Activated CD4-positive, alpha-beta T cell treated with anti-CD3 and anti-CD28 coated beads for 36 hours (primary cell): ENCODE measurements at regions not wholly inside any gene's neighbourhood (a gene's known extent, or its start where the extent isn't known, plus 50 kb on each side); places are given as distances from the start of the nearest gene placed in this dataset.

Experiments used
- ATAC-seq: fragments of 200-7000 bp; cut with Tn5 transposase; one replicate; pipeline ENCODE4 v1.10.0; 2021; ENCODE audit warnings: mild to moderate bottlenecking, moderate library complexity
- CTCF ChIA-PET: fragments of 350-600 bp; sonication (Branson Sonifier 250); formaldehyde crosslinking; loops from one replicate; lab custom pipeline; 2021; ENCODE audit warnings: antibody characterized with exemption; lab: Charles Lee
- POLR2A ChIA-PET: fragments of 350-600 bp; sonication (Branson Sonifier 250); formaldehyde crosslinking; loops from one replicate; lab custom pipeline; 2021; ENCODE audit warnings: antibody characterized with exemption, inconsistent platforms; lab: Charles Lee
- DNase-seq: peaks from one replicate; pipeline ENCODE4 v3.0.0-alpha.2; 2020
- H3K27ac Mint-ChIP-seq: one replicate; pipeline ENCODE4 v1.8.0; 2021; ENCODE audit warnings: mixed read lengths
- H3K27me3 Mint-ChIP-seq: one replicate; pipeline ENCODE4 v1.8.0; 2021; ENCODE audit warnings: mixed read lengths
- H3K36me3 Mint-ChIP-seq: one replicate; pipeline ENCODE4 v1.8.0; 2021; ENCODE audit warnings: low read depth, mixed read lengths
- H3K4me1 Mint-ChIP-seq: one replicate; pipeline ENCODE4 v1.8.0; 2021; ENCODE audit warnings: mixed read lengths
- H3K4me3 Mint-ChIP-seq: one replicate; pipeline ENCODE4 v1.8.0; 2021; ENCODE audit warnings: mild to moderate bottlenecking, moderate library complexity, mixed read lengths
- H3K9me3 Mint-ChIP-seq: one replicate; pipeline ENCODE4 v1.8.0; 2021; ENCODE audit warnings: low read depth, mixed read lengths
- intact Hi-C, 2 experiments: fragments of 100-400 bp; cut with DNase I in 1 of 2; cut with micrococcal nuclease in 1 of 2; formaldehyde crosslinking; loops; one replicate each; pipeline versions ENCODE4 v1.14.2 to v1.15.1; 2022 to 2024; cut with DNase I, micrococcal nuclease

- Mint-ChIP-seq H3K27ac (no peak overlapping the region), H3K9me3 (peaks cover 2% of the 10 kb centered on the region), H3K4me3 (no peak overlapping the region), H3K4me1 (no peaks in the 10 kb centered on the region), H3K27me3 (no peaks in the 10 kb centered on the region), H3K36me3 (no peaks in the 10 kb centered on the region)
- ATAC-seq (no peak), DNase-seq (no peak)
- ChIA-PET CTCF (no interaction called here), POLR2A (no interaction called here)
- intact Hi-C loops, result no loop called here
Measured at GRCh38 chr4:57553728-57554127, 443.5 kb upstream of the IGFBP7 start.

- H3K36me3 Mint-ChIP-seq, result no peaks in the 10 kb centered on the region
- POLR2A ChIA-PET, result no interaction called here
- CTCF ChIA-PET, result no interaction called here
- no peak overlapping the region for H3K4me3 Mint-ChIP-seq
- H3K9me3 Mint-ChIP-seq, result peaks cover 2% of the 10 kb centered on the region
- DNase-seq, result no peak
- H3K27ac Mint-ChIP-seq, result no peak overlapping the region
- no peaks in the 10 kb centered on the region for H3K27me3 Mint-ChIP-seq
- no peaks in the 10 kb centered on the region for H3K4me1 Mint-ChIP-seq
- intact Hi-C loops, result no loop called here
- ATAC-seq, result no peak
Measured at GRCh38 chr4:57550198-57550597, 440.0 kb upstream of the IGFBP7 start.

- no peak for DNase-seq
- no peaks in the 10 kb centered on the region for H3K9me3 Mint-ChIP-seq
- H3K27me3 Mint-ChIP-seq, result no peaks in the 10 kb centered on the region
- H3K27ac Mint-ChIP-seq, result no peak overlapping the region
- H3K4me3 Mint-ChIP-seq, result no peak overlapping the region
- no peak for ATAC-seq
- POLR2A ChIA-PET, result interaction anchor here (0.7 kb wide), 1 partner anchor 1286 kb away, joined by 3 read pairs; no protein-coding TSS in a partner anchor
- H3K4me1 Mint-ChIP-seq, result no peaks in the 10 kb centered on the region
- H3K36me3 Mint-ChIP-seq, result no peaks in the 10 kb centered on the region
- intact Hi-C loops, result no loop called here
- CTCF ChIA-PET, result no interaction called here
Measured at GRCh38 chr4:57548856-57549255, 438.7 kb upstream of the IGFBP7 start.

GRCh38 chr4:57544811-57545654 is 434.8 kb upstream of the IGFBP7 start:
- Mint-ChIP-seq H3K4me1 (no peaks in the 10 kb centered on the region), H3K4me3 (no peak overlapping the region), H3K9me3 (no peaks in the 10 kb centered on the region), H3K27me3 (no peaks in the 10 kb centered on the region), H3K36me3 (no peaks in the 10 kb centered on the region), H3K27ac (no peak overlapping the region)
- POLR2A ChIA-PET, result no interaction called here
- no peak for ATAC-seq
- CTCF ChIA-PET, result no interaction called here
- DNase-seq, result no peak
- intact Hi-C loops, result no loop called here

- POLR2A ChIA-PET, result no interaction called here
- Mint-ChIP-seq H3K36me3 (no peaks in the 10 kb centered on the region), H3K9me3 (peaks cover 2% of the 10 kb centered on the region), H3K27me3 (no peaks in the 10 kb centered on the region), H3K27ac (no peak overlapping the region), H3K4me3 (no peak overlapping the region), H3K4me1 (no peaks in the 10 kb centered on the region)
- CTCF ChIA-PET, result no interaction called here
- DNase-seq (no peak), ATAC-seq (no peak)
- intact Hi-C loops, result no loop called here
Measured at GRCh38 chr4:57504797-57505530, 394.8 kb upstream of the IGFBP7 start.

- no peak overlapping the region for H3K27ac Mint-ChIP-seq
- H3K9me3 Mint-ChIP-seq, result peaks cover 2% of the 10 kb centered on the region
- intact Hi-C loops, result no loop called here
- POLR2A ChIA-PET, result no interaction called here
- DNase-seq, result no peak
- ATAC-seq, result no peak
- no peaks in the 10 kb centered on the region for H3K4me1 Mint-ChIP-seq
- H3K4me3 Mint-ChIP-seq, result no peak overlapping the region
- CTCF ChIA-PET, result no interaction called here
- H3K36me3 Mint-ChIP-seq, result no peaks in the 10 kb centered on the region
- H3K27me3 Mint-ChIP-seq, result no peaks in the 10 kb centered on the region
Measured at GRCh38 chr4:57504139-57504538, 394.0 kb upstream of the IGFBP7 start.

- DNase-seq (no peak), ATAC-seq (no peak)
- H3K4me3 Mint-ChIP-seq, result no peak overlapping the region
- no peak overlapping the region for H3K27ac Mint-ChIP-seq
- no peaks in the 10 kb centered on the region for H3K27me3 Mint-ChIP-seq
- CTCF ChIA-PET, result no interaction called here
- intact Hi-C loops, result no loop called here
- H3K4me1 Mint-ChIP-seq, result no peaks in the 10 kb centered on the region
- H3K36me3 Mint-ChIP-seq, result no peaks in the 10 kb centered on the region
- peaks cover 2% of the 10 kb centered on the region for H3K9me3 Mint-ChIP-seq
- POLR2A ChIA-PET, result no interaction called here
Measured at GRCh38 chr4:57501720-57502119, 391.5 kb upstream of the IGFBP7 start.

- Mint-ChIP-seq H3K4me1 (no peaks in the 10 kb centered on the region), H3K4me3 (no peak overlapping the region), H3K9me3 (peaks cover 2% of the 10 kb centered on the region), H3K27ac (no peak overlapping the region), H3K36me3 (no peaks in the 10 kb centered on the region), H3K27me3 (no peaks in the 10 kb centered on the region)
- no peak for DNase-seq
- no peak for ATAC-seq
- intact Hi-C loops, result no loop called here
- CTCF ChIA-PET, result no interaction called here
- POLR2A ChIA-PET, result no interaction called here
Measured at GRCh38 chr4:57499786-57500185, 389.6 kb upstream of the IGFBP7 start.

GRCh38 chr4:57498251-57498650 is 388.1 kb upstream of the IGFBP7 start:
- CTCF ChIA-PET, result no interaction called here

GRCh38 chr4:57496697-57497471 is 386.7 kb upstream of the IGFBP7 start:
- CTCF ChIA-PET, result interaction anchor here (1.0 kb wide), 1 partner anchor 95 kb away, joined by 4 read pairs; no protein-coding TSS in a partner anchor
- no peaks in the 10 kb centered on the region for H3K27me3 Mint-ChIP-seq
- H3K27ac Mint-ChIP-seq, result no peak overlapping the region
- H3K4me3 Mint-ChIP-seq, result no peak overlapping the region
- peaks cover 4% of the 10 kb centered on the region for H3K9me3 Mint-ChIP-seq
- DNase-seq (no peak), ATAC-seq (no peak)
- H3K4me1 Mint-ChIP-seq, result no peaks in the 10 kb centered on the region
- intact Hi-C loops, result no loop called here
- POLR2A ChIA-PET, result no interaction called here
- no peaks in the 10 kb centered on the region for H3K36me3 Mint-ChIP-seq

More at GRCh38 chr4:57498251-57498650, 388.1 kb upstream of the IGFBP7 start:
- POLR2A ChIA-PET, result no interaction called here
- DNase-seq (no peak), ATAC-seq (no peak)
- intact Hi-C loops, result no loop called here
- Mint-ChIP-seq H3K4me1 (no peaks in the 10 kb centered on the region), H3K4me3 (no peak overlapping the region), H3K9me3 (peaks cover 2% of the 10 kb centered on the region), H3K36me3 (no peaks in the 10 kb centered on the region), H3K27ac (no peak overlapping the region), H3K27me3 (no peaks in the 10 kb centered on the region)

- ATAC-seq, result no peak
- H3K36me3 Mint-ChIP-seq, result no peaks in the 10 kb centered on the region
- ChIA-PET CTCF (no interaction called here), POLR2A (no interaction called here)
- H3K27me3 Mint-ChIP-seq, result peaks cover 1% of the 10 kb centered on the region
- DNase-seq, result no peak
- intact Hi-C loops, result no loop called here
- H3K9me3 Mint-ChIP-seq, result peaks cover 3% of the 10 kb centered on the region
- no peaks in the 10 kb centered on the region for H3K4me1 Mint-ChIP-seq
- H3K4me3 Mint-ChIP-seq, result no peak overlapping the region
- H3K27ac Mint-ChIP-seq, result no peak overlapping the region
Measured at GRCh38 chr4:57494821-57495220, 384.6 kb upstream of the IGFBP7 start.
